Brain microvascular endothelial cell (primary cell): ENCODE measurements at regions not wholly inside any gene's neighbourhood (a gene's known extent, or its start where the extent isn't known, plus 50 kb on each side); places are given as distances from the start of the nearest gene placed in this dataset.

ENCODE experiments used
- DNase-seq: peaks from one replicate; pipeline ENCODE4 v3.0.0-alpha.2; 2020
- H3K27ac ChIP-seq: fragments of 250-450 bp; sonication (Bioruptor Pico); 2 replicates; pipeline ENCODE4 v1.5.1; 2020; ENCODE audit warnings: mild to moderate bottlenecking, moderate library complexity
- H3K27me3 ChIP-seq: fragments of 250-450 bp; sonication (Bioruptor Pico); replicated peaks from 2 replicates; pipeline ENCODE4 v1.5.1; 2020; ENCODE audit warnings: mild to moderate bottlenecking
- H3K36me3 ChIP-seq: fragments of 250-450 bp; sonication (Bioruptor Pico); replicated peaks from 2 replicates; pipeline ENCODE4 v1.5.1; 2020; ENCODE audit warnings: mild to moderate bottlenecking
- H3K4me3 ChIP-seq: 2 replicates; pipeline ENCODE4 v1.5.1; 2011; ENCODE audit warnings: low read depth, mild to moderate bottlenecking, control low read depth, low read length, moderate library complexity
- in situ Hi-C: cut with HindIII; loops from 2 replicates; pipeline ENCODE4 v1.10.0; 2017; ENCODE audit warnings: low sequenced_read_pairs, low pct_ligation_motif_present
- TF ChIP-seq, protein P1 (sequence below): IDR thresholded peaks from 2 replicates; pipeline ENCODE4 v1.5.1; 2011; ENCODE audit warnings: low read depth, mild to moderate bottlenecking, moderate library complexity, low read length, control low read depth, inconsistent platforms; ENCODE audit errors: missing control alignments

DNA sequence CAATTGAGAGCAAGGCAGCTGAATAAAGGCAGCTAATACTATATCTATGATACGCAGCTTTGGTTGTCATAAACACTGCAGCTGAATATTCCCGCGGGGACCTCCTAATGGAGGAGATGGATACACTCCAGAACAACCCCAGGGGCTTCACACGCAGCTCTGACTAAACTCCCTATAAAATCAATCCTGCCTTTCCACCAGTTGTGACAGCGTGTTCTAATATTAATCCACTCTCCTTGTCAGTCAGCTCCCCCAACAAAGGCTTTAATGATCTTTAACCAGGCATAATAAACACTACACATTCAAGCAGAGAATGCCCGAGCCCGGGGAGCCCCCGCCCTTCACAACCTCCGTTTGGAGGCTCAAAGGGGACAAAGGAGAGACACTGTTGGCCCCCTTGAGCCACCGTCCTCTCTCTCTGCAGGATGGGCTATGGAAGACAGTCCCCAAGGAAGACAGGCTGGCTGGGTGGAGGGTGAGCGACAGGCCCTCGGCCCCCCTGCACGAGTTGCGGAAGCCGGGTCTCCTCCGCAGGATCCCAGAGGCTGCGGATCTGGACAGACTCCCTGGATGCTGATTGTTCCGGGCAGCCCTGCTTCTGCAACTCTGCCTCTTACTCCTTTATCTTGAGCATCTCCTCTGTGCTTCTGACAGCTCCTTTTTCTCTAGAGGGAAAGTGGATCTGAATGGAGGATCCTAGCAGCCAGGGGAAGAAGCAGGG is 565.2 kb downstream of the BUD13 start:
- Histone ChIP-seq H3K36me3 (no peaks in the 10 kb centered on the region), H3K27me3 (no peaks in the 10 kb centered on the region), H3K4me3 (no peak overlapping the region), H3K27ac (no peak overlapping the region)
- TF ChIP-seq, protein P1, sequence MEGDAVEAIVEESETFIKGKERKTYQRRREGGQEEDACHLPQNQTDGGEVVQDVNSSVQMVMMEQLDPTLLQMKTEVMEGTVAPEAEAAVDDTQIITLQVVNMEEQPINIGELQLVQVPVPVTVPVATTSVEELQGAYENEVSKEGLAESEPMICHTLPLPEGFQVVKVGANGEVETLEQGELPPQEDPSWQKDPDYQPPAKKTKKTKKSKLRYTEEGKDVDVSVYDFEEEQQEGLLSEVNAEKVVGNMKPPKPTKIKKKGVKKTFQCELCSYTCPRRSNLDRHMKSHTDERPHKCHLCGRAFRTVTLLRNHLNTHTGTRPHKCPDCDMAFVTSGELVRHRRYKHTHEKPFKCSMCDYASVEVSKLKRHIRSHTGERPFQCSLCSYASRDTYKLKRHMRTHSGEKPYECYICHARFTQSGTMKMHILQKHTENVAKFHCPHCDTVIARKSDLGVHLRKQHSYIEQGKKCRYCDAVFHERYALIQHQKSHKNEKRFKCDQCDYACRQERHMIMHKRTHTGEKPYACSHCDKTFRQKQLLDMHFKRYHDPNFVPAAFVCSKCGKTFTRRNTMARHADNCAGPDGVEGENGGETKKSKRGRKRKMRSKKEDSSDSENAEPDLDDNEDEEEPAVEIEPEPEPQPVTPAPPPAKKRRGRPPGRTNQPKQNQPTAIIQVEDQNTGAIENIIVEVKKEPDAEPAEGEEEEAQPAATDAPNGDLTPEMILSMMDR: no peak
- in situ Hi-C loops: no loop called here
- DNase-seq: no peak

DNA sequence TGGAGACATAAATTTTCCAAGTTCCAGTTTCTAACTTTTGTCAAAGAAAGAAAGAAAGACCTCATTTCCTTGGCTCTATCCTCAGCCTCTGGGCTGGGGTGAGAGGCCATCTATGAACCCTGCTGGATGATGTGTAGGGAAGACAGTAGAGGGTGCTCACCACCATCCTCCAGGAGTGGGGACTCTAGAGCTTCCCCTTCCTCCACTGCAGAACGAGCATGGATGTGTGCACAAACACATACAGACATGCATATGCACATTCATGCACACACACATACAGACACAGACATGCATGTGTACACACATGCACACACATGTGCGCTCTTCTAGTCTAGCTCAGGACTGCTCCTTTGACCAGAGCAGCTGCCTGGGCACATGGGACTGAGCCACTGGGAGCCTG is 565.8 kb downstream of the BUD13 start:
- no peaks in the 10 kb centered on the region for H3K36me3 ChIP-seq
- no peaks in the 10 kb centered on the region for H3K27me3 ChIP-seq
- no peak overlapping the region for H3K27ac ChIP-seq
- DNase-seq: no peak
- H3K4me3 ChIP-seq: no peak overlapping the region
- in situ Hi-C loops: no loop called here
- TF ChIP-seq, protein P1: no peak

DNA sequence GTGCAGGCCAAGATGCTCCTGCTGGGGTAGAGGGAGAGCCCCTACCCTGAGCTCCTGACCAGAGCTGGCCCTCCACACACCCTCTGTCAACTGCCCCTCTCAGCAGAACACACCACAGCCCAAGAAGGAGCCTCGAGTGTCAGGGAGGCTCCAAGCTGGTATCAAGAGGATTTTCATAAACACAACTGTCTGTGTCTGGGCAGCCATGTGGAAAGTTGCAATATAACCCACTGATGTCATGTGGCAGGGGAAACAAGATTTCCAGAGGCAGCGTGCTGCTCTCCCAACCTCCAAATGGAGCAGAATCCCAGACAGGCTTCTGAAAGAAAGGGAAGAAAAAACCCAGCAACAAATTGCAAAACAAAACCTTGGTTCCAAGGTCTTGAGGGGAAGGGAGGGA is 569.9 kb downstream of the BUD13 start:
- Histone ChIP-seq H3K27me3 (no peaks in the 10 kb centered on the region), H3K36me3 (no peaks in the 10 kb centered on the region), H3K4me3 (no peak overlapping the region), H3K27ac (no peak overlapping the region)
- TF ChIP-seq, protein P1: no peak
- no peak for DNase-seq
- in situ Hi-C loops: no loop called here

DNA sequence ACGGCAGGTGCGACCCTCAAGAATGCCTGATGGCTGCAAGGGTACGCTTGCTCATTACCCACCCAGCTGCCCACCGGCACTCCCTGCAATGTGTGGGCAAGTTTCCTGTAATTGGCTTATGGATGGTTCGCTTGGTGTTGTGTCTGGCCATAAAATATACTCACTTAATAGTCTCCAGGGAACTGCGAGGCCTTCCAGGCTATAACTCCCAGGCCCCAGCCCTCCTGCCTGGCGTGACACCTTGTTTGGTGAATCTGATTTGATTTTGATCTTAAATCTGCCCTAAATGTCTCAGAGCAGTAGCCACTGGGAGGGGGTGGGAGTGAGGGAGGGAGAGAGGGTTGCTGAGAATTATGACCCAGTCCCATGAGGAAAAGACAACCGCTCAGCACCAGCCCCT is 572.2 kb downstream of the BUD13 start:
- Histone ChIP-seq H3K4me3 (no peak overlapping the region), H3K27ac (no peak overlapping the region), H3K36me3 (no peaks in the 10 kb centered on the region), H3K27me3 (no peaks in the 10 kb centered on the region)
- DNase-seq: no peak
- in situ Hi-C loops: no loop called here
- TF ChIP-seq, protein P1: no peak

DNA sequence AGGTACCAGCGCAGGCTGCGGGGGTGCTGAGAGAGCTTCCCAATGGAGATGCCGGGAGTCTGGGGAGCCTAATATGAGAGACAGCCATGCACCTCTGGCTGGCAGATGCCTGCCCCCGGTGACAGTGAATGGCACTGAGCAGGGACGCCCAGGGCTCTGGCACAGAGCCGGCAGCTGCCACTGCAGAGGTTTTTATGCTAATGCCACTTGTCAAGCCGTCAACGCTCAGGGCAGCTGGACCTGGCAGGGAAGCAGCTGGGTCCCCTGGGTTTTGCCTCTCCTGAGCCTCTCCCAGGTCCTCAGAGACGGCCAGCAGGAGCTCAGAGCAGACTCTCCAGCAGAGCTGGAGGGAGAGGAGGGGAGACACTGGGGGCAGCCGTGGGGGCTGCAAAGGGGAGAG is 573.6 kb downstream of the BUD13 start:
- no peak overlapping the region for H3K27ac ChIP-seq
- TF ChIP-seq, protein P1: no peak
- H3K27me3 ChIP-seq: no peaks in the 10 kb centered on the region
- no peak for DNase-seq
- in situ Hi-C loops: no loop called here
- no peak overlapping the region for H3K4me3 ChIP-seq
- no peaks in the 10 kb centered on the region for H3K36me3 ChIP-seq

DNA sequence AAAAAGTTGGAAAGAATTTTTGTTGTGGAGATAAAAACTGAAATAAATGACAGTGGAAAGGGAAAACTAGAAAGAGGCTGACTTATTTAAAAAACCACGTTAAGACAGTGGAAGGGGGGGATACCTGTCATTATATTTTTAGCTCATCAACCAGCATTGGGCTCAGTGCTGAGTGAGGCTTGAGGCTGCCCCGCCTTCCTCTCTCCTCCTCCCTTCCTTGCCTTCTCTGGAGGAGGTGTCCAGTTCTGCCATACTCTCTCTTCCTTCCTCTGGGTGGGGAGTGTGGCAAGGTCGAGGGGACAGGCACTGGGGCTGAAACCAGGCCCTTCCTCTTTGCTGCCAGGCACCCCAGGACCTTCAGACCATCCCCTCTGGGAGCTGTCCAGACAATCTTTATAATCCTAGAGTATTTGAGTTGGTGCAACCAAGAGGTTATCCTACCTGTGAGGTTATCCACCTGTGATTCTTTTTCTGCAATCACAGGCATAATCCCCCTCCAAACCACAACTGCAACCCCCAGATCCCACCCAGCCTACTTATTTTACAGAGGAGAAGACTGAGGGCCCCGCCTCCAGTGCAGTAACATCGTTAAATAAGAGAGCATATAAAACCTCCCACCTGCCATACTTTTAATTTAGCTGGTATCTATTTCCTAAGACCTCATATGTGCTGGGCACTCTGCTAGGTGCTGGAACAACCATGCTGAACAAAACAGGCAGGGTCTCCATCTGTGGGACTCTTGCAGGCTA is 578.5 kb downstream of the BUD13 start:
- in situ Hi-C loops: no loop called here
- H3K4me3 ChIP-seq: no peak overlapping the region
- no peak overlapping the region for H3K27ac ChIP-seq
- no peak for DNase-seq
- TF ChIP-seq, protein P1: no peak
- no peaks in the 10 kb centered on the region for H3K36me3 ChIP-seq
- H3K27me3 ChIP-seq: no peaks in the 10 kb centered on the region
